Lower leg skin (tissue), 4 donors: ENCODE measurements at regions not wholly inside any gene's neighbourhood (a gene's known extent, or its start where the extent isn't known, plus 50 kb on each side); places are given as distances from the start of the nearest gene placed in this dataset.

Source experiments
- DNase-seq, 2 donors: peaks; one replicate each; pipeline ENCODE4 v3.0.0-alpha.2; 2019; ENCODE audit warnings: low spot score in 2 of 2
- H3K4me3 ChIP-seq: fragments of 200-600 bp; sonication (generic); 2 replicates; pipeline ENCODE4 v1.5.1; 2017; ENCODE audit warnings: mild to moderate bottlenecking, low read depth; ENCODE audit not compliant: poor library complexity, severe bottlenecking
- CTCF ChIP-seq, 3 donors: fragments of 450-650 bp; IDR thresholded peaks; one replicate each; pipeline ENCODE4 v1.5.1; 2016; ENCODE audit warnings: antibody characterized with exemption in 3 of 3, mild to moderate bottlenecking in 3 of 3, moderate library complexity in 2 of 3
- POLR2A ChIP-seq, 2 donors: fragments of 450-650 bp; IDR thresholded peaks; one replicate each; pipeline ENCODE4 v1.6.1; 2016 to 2017; ENCODE audit warnings: antibody characterized with exemption in 2 of 2, mild to moderate bottlenecking in 1 of 2, moderate library complexity in 1 of 2
- WGBS, 2 donors: methylation state at CpG; one replicate each; pipeline ENCODE4 v1.1.5; 2018; 5-methylcytosine and 5-hydroxymethylcytosine counted together
- intact Hi-C: fragments of 100-400 bp; cut with DNase I; formaldehyde crosslinking; loops from one replicate; pipeline ENCODE4 v1.15.0; 2023; ENCODE audit warnings: low total_unique reads

- 90 to 94% methylated on average over 1 of the region's 1 CpG for WGBS, 2 donors
- DNase-seq, result no peak
- TF ChIP-seq CTCF (IDR thresholded peaks at IDR 0.05) (no peak), POLR2A (IDR thresholded peaks at IDR 0.05) (no peak)
- H3K4me3 ChIP-seq, result no peak overlapping the region
- intact Hi-C loops, result no loop called here
These were observed 111.7 kb downstream of the DDX1 start for GRCh38 chr2:15703365-15703869.

- WGBS, 2 donors, result 43 to 49% methylated on average over 2 of the region's 2 CpGs
- intact Hi-C loops, result no loop called here
- no peak for DNase-seq
- TF ChIP-seq POLR2A (IDR thresholded peaks at IDR 0.05) (no peak), CTCF (IDR thresholded peaks at IDR 0.05) (no peak)
- H3K4me3 ChIP-seq, result no peak overlapping the region
These were observed 112.6 kb downstream of the DDX1 start for GRCh38 chr2:15704086-15704787.

- no peak for DNase-seq
- intact Hi-C loops, result no loop called here
- no peak overlapping the region for H3K4me3 ChIP-seq
- 61 to 62% methylated on average over 1 of the region's 1 CpG for WGBS, 2 donors
- no peak for TF ChIP-seq POLR2A (IDR thresholded peaks at IDR 0.05)
These were observed 113.1 kb downstream of the DDX1 start for GRCh38 chr2:15704788-15705115.

GRCh38 chr2:15705310-15705709 is 113.6 kb downstream of the DDX1 start:
- intact Hi-C loops, result no loop called here
- 91 to 96% methylated on average over 6 of the region's 6 CpGs for WGBS, 2 donors
- no peak for DNase-seq
- TF ChIP-seq POLR2A (IDR thresholded peaks at IDR 0.05) (no peak), CTCF (IDR thresholded peaks at IDR 0.05) (no peak)
- no peak overlapping the region for H3K4me3 ChIP-seq

GRCh38 chr2:15705839-15706386 is 114.2 kb downstream of the DDX1 start:
- no peak for DNase-seq
- WGBS, 2 donors, result 73 to 96% methylated on average over 3 of the region's 3 CpGs
- intact Hi-C loops, result no loop called here
- no peak overlapping the region for H3K4me3 ChIP-seq
- TF ChIP-seq CTCF (IDR thresholded peaks at IDR 0.05) (no peak), POLR2A (IDR thresholded peaks at IDR 0.05) (no peak)

- no peak overlapping the region for H3K4me3 ChIP-seq
- intact Hi-C loops, result no loop called here
- DNase-seq, result no peak
- TF ChIP-seq CTCF (IDR thresholded peaks at IDR 0.05), result no peak
- no peak for TF ChIP-seq POLR2A (IDR thresholded peaks at IDR 0.05)
These were observed 114.8 kb downstream of the DDX1 start for GRCh38 chr2:15706424-15706823.
